HL-60 (cell line): ENCODE measurements at regions not wholly inside any gene's neighbourhood (a gene's known extent, or its start where the extent isn't known, plus 50 kb on each side); places are given as distances from the start of the nearest gene placed in this dataset.

Experiments
- DNase-seq, 2 experiments: peaks; one replicate each; pipeline ENCODE4 v3.0.0-alpha.2; 2010 to 2020; ENCODE audit warnings: low read depth in 1 of 2, low spot score in 1 of 2
- H3K27ac ChIP-seq: fragments of 250-450 bp; sonication (Bioruptor Pico); replicated peaks from 2 replicates; pipeline ENCODE4 v1.5.1; 2020; ENCODE audit warnings: mild to moderate bottlenecking, moderate library complexity
- H3K27me3 ChIP-seq: fragments of 250-450 bp; sonication (Bioruptor Pico); 2 replicates; pipeline ENCODE4 v1.5.1; 2021; ENCODE audit warnings: mild to moderate bottlenecking, moderate library complexity; ENCODE audit not compliant: insufficient read depth, poor library complexity, severe bottlenecking
- H3K4me3 ChIP-seq: replicated peaks from 2 replicates; pipeline ENCODE4 v1.5.1; 2011; ENCODE audit warnings: mild to moderate bottlenecking, control low read depth, low read length; ENCODE audit not compliant: insufficient read depth
- CTCF ChIP-seq: IDR thresholded peaks from one replicate; pipeline ENCODE4 v1.5.1; 2011; ENCODE audit warnings: low read length, control low read depth, inconsistent platforms; ENCODE audit not compliant: insufficient read depth
- GABPA ChIP-seq: IDR thresholded peaks from 2 replicates; pipeline ENCODE4 v1.6.1; 2012; ENCODE audit warnings: low read depth
- POLR2AphosphoS5 ChIP-seq: IDR thresholded peaks from 2 replicates; pipeline ENCODE4 v1.6.1; 2012; ENCODE audit warnings: low read depth
- REST ChIP-seq: IDR thresholded peaks from 2 replicates; pipeline ENCODE4 v1.6.1; 2012; ENCODE audit warnings: low read depth; ENCODE audit not compliant: insufficient replicate concordance
- SPI1 ChIP-seq: IDR thresholded peaks from 2 replicates; pipeline ENCODE4 v1.6.1; 2012; ENCODE audit warnings: low read depth, mild to moderate bottlenecking, borderline replicate concordance

GRCh38 chr22:25492162-25492561 lies 72.3 kb upstream of the GRK3 start:
- Histone ChIP-seq H3K27me3 (no peaks in the 10 kb centered on the region), H3K27ac (no peak overlapping the region), H3K4me3 (no peak overlapping the region)
- no peak for TF ChIP-seq CTCF
- no peak for TF ChIP-seq SPI1
- no peak for TF ChIP-seq REST
- no peak for TF ChIP-seq POLR2AphosphoS5
- no peak for TF ChIP-seq GABPA
- no peak for DNase-seq

GRCh38 chr22:25492841-25493734 lies 71.4 kb upstream of the GRK3 start:
- peak; percentile 31; the same call in 1 of the 2 replicates for TF ChIP-seq SPI1
- no peak for TF ChIP-seq POLR2AphosphoS5
- DNase-seq, result no peak
- Histone ChIP-seq H3K27ac (no peak overlapping the region), H3K4me3 (no peak overlapping the region), H3K27me3 (no peaks in the 10 kb centered on the region)

GRCh38 chr22:25493794-25494193 lies 70.7 kb upstream of the GRK3 start:
- no peak for TF ChIP-seq SPI1
- no peak for TF ChIP-seq GABPA
- H3K4me3 ChIP-seq, result no peak overlapping the region
- no peak for DNase-seq
- no peaks in the 10 kb centered on the region for H3K27me3 ChIP-seq
- no peak overlapping the region for H3K27ac ChIP-seq

- Histone ChIP-seq H3K27ac (no peak overlapping the region), H3K27me3 (no peaks in the 10 kb centered on the region), H3K4me3 (no peak overlapping the region)
- TF ChIP-seq CTCF, result no peak
- TF ChIP-seq POLR2AphosphoS5, result no peak
- TF ChIP-seq REST, result no peak
- TF ChIP-seq GABPA, result no peak
- TF ChIP-seq SPI1, result no peak
- DNase-seq, result peak in 1 of 2 experiments; percentile 36
Observed at GRCh38 chr22:25494774-25495173, 69.7 kb upstream of the GRK3 start.

GRCh38 chr22:25495285-25495684 lies 69.2 kb upstream of the GRK3 start:
- H3K27me3 ChIP-seq, result no peaks in the 10 kb centered on the region
- TF ChIP-seq REST (no peak), POLR2AphosphoS5 (no peak), SPI1 (no peak), GABPA (no peak), CTCF (no peak)
- no peak overlapping the region for H3K27ac ChIP-seq
- DNase-seq, result no peak
- no peak overlapping the region for H3K4me3 ChIP-seq
